HG03342 (cell line): ENCODE measurements at regions not wholly inside any gene's neighbourhood (a gene's known extent, or its start where the extent isn't known, plus 50 kb on each side); places are given as distances from the start of the nearest gene placed in this dataset.

Source experiments
- ATAC-seq: cut with Tn5 transposase; IDR thresholded peaks from one replicate; pipeline ENCODE4 v1.9.1; 2021; ENCODE audit warnings: mild to moderate bottlenecking, moderate library complexity; ENCODE audit not compliant: unreplicated experiment

GRCh38 chr7:33841031-33841430 is 64.3 kb upstream of the BMPER start:
- no peak for ATAC-seq

- ATAC-seq, result no peak
These were observed 63.6 kb upstream of the BMPER start for GRCh38 chr7:33841705-33842129.

- ATAC-seq, result no peak
These were observed 63.2 kb upstream of the BMPER start for GRCh38 chr7:33842150-33842549.

- ATAC-seq, result no peak
These were observed 59.3 kb upstream of the BMPER start for GRCh38 chr7:33845991-33846509.

GRCh38 chr7:33849004-33849403 is 56.3 kb upstream of the BMPER start:
- ATAC-seq, result no peak

- ATAC-seq, result no peak
These were observed 55.3 kb upstream of the BMPER start for GRCh38 chr7:33849971-33850559.

- no peak for ATAC-seq
These were observed 54.6 kb upstream of the BMPER start for GRCh38 chr7:33850768-33851167.

GRCh38 chr7:33852838-33853237 is 52.5 kb upstream of the BMPER start:
- no peak for ATAC-seq

- no peak for ATAC-seq
These were observed 51.8 kb upstream of the BMPER start for GRCh38 chr7:33853361-33854062.

- ATAC-seq, result no peak
These were observed 51.2 kb upstream of the BMPER start for GRCh38 chr7:33854178-33854577.

- no peak for ATAC-seq
These were observed 50.5 kb upstream of the BMPER start for GRCh38 chr7:33854801-33855350.
